Hepatocyte (in vitro differentiated cells): ENCODE measurements at regions not wholly inside any gene's neighbourhood (a gene's known extent, or its start where the extent isn't known, plus 50 kb on each side); places are given as distances from the start of the nearest gene placed in this dataset.

Experiments used
- DNase-seq: peaks from one replicate; pipeline ENCODE4 v3.0.0-alpha.2; 2016; ENCODE audit warnings: low spot score
- H2AFZ ChIP-seq: fragments of 200-600 bp; sonication (generic); 2 replicates; pipeline ENCODE4 v1.6.0; 2016; ENCODE audit warnings: antibody characterized with exemption, mild to moderate bottlenecking
- H3K27ac ChIP-seq: fragments of 200-600 bp; sonication (generic); 2 replicates; pipeline ENCODE4 v1.5.1; 2016; ENCODE audit warnings: mild to moderate bottlenecking
- H3K27me3 ChIP-seq: fragments of 200-600 bp; sonication (generic); 2 replicates; pipeline ENCODE4 v1.6.1; 2016
- H3K36me3 ChIP-seq: fragments of 200-600 bp; sonication (generic); replicated peaks from 2 replicates; pipeline ENCODE4 v1.5.1; 2016; ENCODE audit warnings: low read depth; ENCODE audit not compliant: insufficient read depth
- H3K4me1 ChIP-seq: fragments of 200-600 bp; sonication (generic); 2 replicates; pipeline ENCODE4 v1.5.1; 2016; ENCODE audit warnings: mild to moderate bottlenecking, moderate library complexity; ENCODE audit not compliant: insufficient read depth
- H3K4me2 ChIP-seq: fragments of 200-600 bp; sonication (generic); 2 replicates; pipeline ENCODE4 v1.6.0; 2016
- H3K4me3 ChIP-seq: fragments of 200-600 bp; sonication (generic); 2 replicates; pipeline ENCODE4 v1.5.1; 2016; ENCODE audit warnings: mild to moderate bottlenecking
- H3K79me2 ChIP-seq: fragments of 200-600 bp; sonication (generic); 2 replicates; pipeline ENCODE4 v1.6.0; 2017; ENCODE audit warnings: mild to moderate bottlenecking
- H3K9me2 ChIP-seq: fragments of 200-600 bp; sonication (generic); replicated peaks from 2 replicates; pipeline ENCODE4 v1.6.0; 2017; ENCODE audit warnings: mild to moderate bottlenecking; ENCODE audit not compliant: insufficient read depth
- H3K9me3 ChIP-seq: fragments of 200-600 bp; sonication (generic); 2 replicates; pipeline ENCODE4 v1.5.1; 2016; ENCODE audit warnings: low read depth, mild to moderate bottlenecking
- H4K20me1 ChIP-seq: fragments of 200-600 bp; sonication (generic); 2 replicates; pipeline ENCODE4 v1.6.0; 2016; ENCODE audit warnings: mild to moderate bottlenecking; ENCODE audit not compliant: insufficient read depth, poor library complexity, severe bottlenecking
- EZH2 ChIP-seq: fragments of 200-600 bp; sonication (generic); IDR thresholded peaks from 2 replicates; pipeline ENCODE4 v1.6.1; 2016; ENCODE audit warnings: antibody characterized with exemption, mild to moderate bottlenecking, borderline replicate concordance
- EZH2phosphoT487 ChIP-seq: fragments of 200-600 bp; sonication (generic); IDR thresholded peaks from one replicate; pipeline ENCODE4 v1.6.1; 2018; ENCODE audit warnings: antibody characterized with exemption, mild to moderate bottlenecking, low read depth, moderate library complexity; ENCODE audit not compliant: unreplicated experiment, severe bottlenecking
- WGBS: methylation state at CpG from one replicate; pipeline ENCODE4 v1.1.6; 2016; ENCODE audit warnings: low lambda C conversion rate; ENCODE audit errors: missing lambda C conversion rate; 5-methylcytosine and 5-hydroxymethylcytosine counted together
- TF ChIP-seq, protein P1 (sequence below): fragments of 200-600 bp; sonication (generic); IDR thresholded peaks from 2 replicates; pipeline ENCODE4 v1.5.1; 2016; ENCODE audit warnings: antibody characterized with exemption, mild to moderate bottlenecking; ENCODE audit not compliant: poor library complexity

GRCh38 chr6:122165014-122165413, 234.4 kb upstream of the HSF2 start:
- DNase-seq: no peak
- Histone ChIP-seq H3K4me2 (no peak overlapping the region), H3K27ac (no peak overlapping the region), H2AFZ (no peak overlapping the region), H3K79me2 (no peaks in the 10 kb centered on the region), H3K27me3 (no peaks in the 10 kb centered on the region), H3K4me3 (no peak overlapping the region), H3K9me2 (no peaks in the 10 kb centered on the region), H4K20me1 (no peaks in the 10 kb centered on the region), H3K9me3 (no peaks in the 10 kb centered on the region), H3K4me1 (no peaks in the 10 kb centered on the region), H3K36me3 (no peaks in the 10 kb centered on the region)
- no peak for TF ChIP-seq EZH2phosphoT487
- TF ChIP-seq, protein P1, sequence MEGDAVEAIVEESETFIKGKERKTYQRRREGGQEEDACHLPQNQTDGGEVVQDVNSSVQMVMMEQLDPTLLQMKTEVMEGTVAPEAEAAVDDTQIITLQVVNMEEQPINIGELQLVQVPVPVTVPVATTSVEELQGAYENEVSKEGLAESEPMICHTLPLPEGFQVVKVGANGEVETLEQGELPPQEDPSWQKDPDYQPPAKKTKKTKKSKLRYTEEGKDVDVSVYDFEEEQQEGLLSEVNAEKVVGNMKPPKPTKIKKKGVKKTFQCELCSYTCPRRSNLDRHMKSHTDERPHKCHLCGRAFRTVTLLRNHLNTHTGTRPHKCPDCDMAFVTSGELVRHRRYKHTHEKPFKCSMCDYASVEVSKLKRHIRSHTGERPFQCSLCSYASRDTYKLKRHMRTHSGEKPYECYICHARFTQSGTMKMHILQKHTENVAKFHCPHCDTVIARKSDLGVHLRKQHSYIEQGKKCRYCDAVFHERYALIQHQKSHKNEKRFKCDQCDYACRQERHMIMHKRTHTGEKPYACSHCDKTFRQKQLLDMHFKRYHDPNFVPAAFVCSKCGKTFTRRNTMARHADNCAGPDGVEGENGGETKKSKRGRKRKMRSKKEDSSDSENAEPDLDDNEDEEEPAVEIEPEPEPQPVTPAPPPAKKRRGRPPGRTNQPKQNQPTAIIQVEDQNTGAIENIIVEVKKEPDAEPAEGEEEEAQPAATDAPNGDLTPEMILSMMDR: no peak
- no peak for TF ChIP-seq EZH2
- WGBS: 96% methylated on average over 17 of the region's 20 CpGs

- Histone ChIP-seq H2AFZ (no peak overlapping the region), H3K4me1 (no peaks in the 10 kb centered on the region), H4K20me1 (no peaks in the 10 kb centered on the region), H3K27me3 (no peaks in the 10 kb centered on the region), H3K4me3 (no peak overlapping the region), H3K9me2 (no peaks in the 10 kb centered on the region), H3K36me3 (no peaks in the 10 kb centered on the region), H3K4me2 (no peak overlapping the region), H3K9me3 (no peaks in the 10 kb centered on the region), H3K27ac (no peak overlapping the region), H3K79me2 (no peaks in the 10 kb centered on the region)
- TF ChIP-seq EZH2phosphoT487 (no peak), EZH2 (no peak)
- TF ChIP-seq, protein P1: no peak
- WGBS: 86% methylated on average over 2 of the region's 2 CpGs
- DNase-seq: no peak
Measured at GRCh38 chr6:122170274-122170673, 229.2 kb upstream of the HSF2 start.

GRCh38 chr6:122178988-122179387, 220.5 kb upstream of the HSF2 start:
- H3K9me2 ChIP-seq: no peaks in the 10 kb centered on the region
- no peaks in the 10 kb centered on the region for H3K79me2 ChIP-seq
- H3K4me3 ChIP-seq: no peak overlapping the region
- TF ChIP-seq EZH2 (no peak), EZH2phosphoT487 (no peak)
- TF ChIP-seq, protein P1: no peak
- no peaks in the 10 kb centered on the region for H3K36me3 ChIP-seq
- no peak overlapping the region for H3K4me2 ChIP-seq
- no peak for DNase-seq
- WGBS: 98% methylated on average over 2 of the region's 2 CpGs
- no peaks in the 10 kb centered on the region for H3K9me3 ChIP-seq
- H2AFZ ChIP-seq: no peak overlapping the region
- no peaks in the 10 kb centered on the region for H3K4me1 ChIP-seq
- no peaks in the 10 kb centered on the region for H4K20me1 ChIP-seq
- H3K27ac ChIP-seq: no peak overlapping the region
- no peaks in the 10 kb centered on the region for H3K27me3 ChIP-seq

- Histone ChIP-seq H3K36me3 (no peaks in the 10 kb centered on the region), H3K79me2 (no peaks in the 10 kb centered on the region), H2AFZ (no peak overlapping the region), H3K9me3 (no peaks in the 10 kb centered on the region), H3K27me3 (no peaks in the 10 kb centered on the region), H3K9me2 (no peaks in the 10 kb centered on the region), H3K27ac (no peak overlapping the region), H3K4me2 (no peak overlapping the region), H3K4me1 (no peaks in the 10 kb centered on the region), H3K4me3 (no peak overlapping the region), H4K20me1 (no peaks in the 10 kb centered on the region)
- no peak for TF ChIP-seq EZH2phosphoT487
- TF ChIP-seq, protein P1: peak; percentile 55
- DNase-seq: peak; percentile 26
- 15% methylated on average over 1 of the region's 1 CpG for WGBS
Measured at GRCh38 chr6:122180132-122180531, 219.3 kb upstream of the HSF2 start.
